HepG2 (cell line): ENCODE measurements at regions not wholly inside any gene's neighbourhood (a gene's known extent, or its start where the extent isn't known, plus 50 kb on each side); places are given as distances from the start of the nearest gene placed in this dataset.

Experiments used
- ATAC-seq: fragments of 200-7000 bp; cut with Tn5 transposase; 3 replicates; pipeline ENCODE4 v1.9.1; 2020; ENCODE audit warnings: mild to moderate bottlenecking, moderate library complexity
- BruUV-seq: library from RNA; stranded (reverse); fragments of 400-500 nt; replicated peaks from 2 replicates; lab custom pipeline; 2021; lab: Mats Ljungman, UMichigan
- CTCF ChIA-PET: fragments of 300-600 bp; formaldehyde crosslinking; extraction: SDS; loops from one replicate; lab custom pipeline; 2021; ENCODE audit warnings: low total read pairs, inconsistent platforms, low intra/inter-chr PET ratio; lab: Yijun Ruan, JAX
- POLR2A ChIA-PET: fragments of 350-600 bp; sonication (Branson Sonifier 250); formaldehyde crosslinking; loops from one replicate; lab custom pipeline; 2020; ENCODE audit warnings: antibody characterized with exemption, inconsistent platforms; lab: Yijun Ruan, JAX
- DNase-seq: peaks from one replicate; pipeline ENCODE4 v3.0.0-alpha.2; 2015; ENCODE audit warnings: low spot score
- FAIRE-seq: peaks from 3 replicates; lab custom pipeline; 2011; peaks lifted over from hg19 to GRCh38; lab: Jason Lieb, UNC
- H2AFZ ChIP-seq: one replicate; pipeline ENCODE4 v1.6.1; 2011; ENCODE audit warnings: low read length, inconsistent platforms
- H3K27ac ChIP-seq: fragments of 300-600 bp; 3 replicates; pipeline ENCODE4 v1.8.0; 2011; ENCODE audit warnings: mixed run types, mild to moderate bottlenecking, mixed read lengths, low read length, inconsistent platforms; ENCODE audit not compliant: insufficient read depth; ENCODE audit errors: extremely low read length
- H3K27me3 ChIP-seq, 2 experiments: fragments of 200-600 bp in 1 of 2; 2 replicates in 1 of 2; 3 replicates in 1 of 2; pipeline versions ENCODE4 v1.6.0 to v1.8.0; 2011; ENCODE audit warnings: low read length in 2 of 2, mild to moderate bottlenecking in 2 of 2, moderate library complexity in 2 of 2, inconsistent platforms in 1 of 2; ENCODE audit not compliant: insufficient read depth in 2 of 2, control insufficient read depth in 1 of 2
- H3K36me3 ChIP-seq, 2 experiments: fragments of 200-600 bp in 1 of 2; replicated peaks in 1 of 2; 2 replicates in 1 of 2; 3 replicates in 1 of 2; pipeline versions ENCODE4 v1.5.1 to v1.8.0; 2011; ENCODE audit warnings: low read length in 2 of 2, inconsistent platforms in 1 of 2; ENCODE audit not compliant: insufficient read depth in 2 of 2, control insufficient read depth in 1 of 2
- H3K4me1 ChIP-seq: 2 replicates; pipeline ENCODE4 v1.5.1; 2012; ENCODE audit warnings: low read length, inconsistent platforms; ENCODE audit not compliant: insufficient read depth
- H3K4me2 ChIP-seq: 2 replicates; pipeline ENCODE4 v1.6.0; 2011; ENCODE audit warnings: low read depth, low read length, inconsistent platforms
- H3K4me3 ChIP-seq, 3 experiments: fragments of 200-600 bp in 1 of 3; sonication (generic), shearing (Covaris generic) in 1 of 3; replicated peaks in 1 of 3; 2 replicates each; pipeline ENCODE4 v1.5.1; 2011 to 2016; ENCODE audit warnings: low read length in 3 of 3, inconsistent platforms in 2 of 3, low read depth in 2 of 3, mild to moderate bottlenecking in 2 of 3, control low read depth in 1 of 3, mixed read lengths in 1 of 3; ENCODE audit not compliant: insufficient read depth in 1 of 3
- H3K79me2 ChIP-seq: one replicate; pipeline ENCODE4 v1.6.1; 2011; ENCODE audit warnings: low read length, inconsistent platforms; ENCODE audit not compliant: insufficient read depth
- H3K9ac ChIP-seq: 2 replicates; pipeline ENCODE4 v1.6.0; 2011; ENCODE audit warnings: mild to moderate bottlenecking, low read depth, low read length, inconsistent platforms; ENCODE audit not compliant: insufficient read depth
- H3K9me3 ChIP-seq: 2 replicates; pipeline ENCODE4 v1.5.1; 2012; ENCODE audit warnings: mild to moderate bottlenecking, low read length
- H4K20me1 ChIP-seq: 2 replicates; pipeline ENCODE4 v1.6.0; 2011; ENCODE audit warnings: inconsistent platforms, mild to moderate bottlenecking, low read length, moderate library complexity; ENCODE audit not compliant: insufficient read depth
- HMGXB3 ChIP-seq: sonication (generic); formaldehyde crosslinking; IDR thresholded peaks from 2 replicates; pipeline ENCODE4 v1.4.0; 2020; ENCODE audit warnings: missing genetic modification reagents, borderline replicate concordance
- MEIS1 ChIP-seq: sonication (generic); formaldehyde crosslinking; IDR thresholded peaks from 2 replicates; pipeline ENCODE4 v1.9.0; 2021; ENCODE audit warnings: mild to moderate bottlenecking, missing genetic modification reagents, moderate library complexity, borderline replicate concordance
- NFIB ChIP-seq: sonication (generic); formaldehyde crosslinking; IDR thresholded peaks from 2 replicates; pipeline ENCODE4 v1.9.0; 2021; ENCODE audit warnings: missing genetic modification reagents, mild to moderate bottlenecking, borderline replicate concordance
- PRMT3 ChIP-seq: sonication (generic); formaldehyde crosslinking; IDR thresholded peaks from 2 replicates; pipeline ENCODE4 v1.8.1; 2022; ENCODE audit warnings: low read depth, mild to moderate bottlenecking, moderate library complexity, missing genetic modification reagents, borderline replicate concordance
- WGBS: methylation state at CpG from one replicate; pipeline ENCODE4 v1.1.6; 2017; ENCODE audit warnings: low lambda C conversion rate; 5-methylcytosine and 5-hydroxymethylcytosine counted together
- in situ Hi-C: cut with HindIII; loops from 2 replicates; pipeline ENCODE4 v1.10.0; 2017; ENCODE audit warnings: low pct_unique_long_range_greater_than_20kb; ENCODE audit not compliant: extremely low pct_ligation_motif_present
- intact Hi-C: fragments of 100-400 bp; cut with micrococcal nuclease; formaldehyde crosslinking; loops from one replicate; pipeline ENCODE4 v1.10.0; 2022; ENCODE audit not compliant: unreplicated experiment

- 75% methylated on average over 12 of the region's 12 CpGs for WGBS
These were observed 277.8 kb downstream of the EIPR1 start for GRCh38 chr2:3099860-3100234.

More at GRCh38 chr2:3099860-3100234, 277.8 kb downstream of the EIPR1 start:
- Histone ChIP-seq H3K4me1 (no peaks in the 10 kb centered on the region), H3K36me3 (no peaks in the 10 kb centered on the region), H3K4me3 (no peak overlapping the region), H3K9ac (no peak overlapping the region), H3K27me3 (peaks cover 2 to 12% of the 10 kb centered on the region in 2 experiments; a peak in 3 of 5 replicates), H3K4me2 (no peak overlapping the region), H3K79me2 (no peaks in the 10 kb centered on the region), H3K27ac (no peak overlapping the region), H2AFZ (no peak overlapping the region), H3K9me3 (no peaks in the 10 kb centered on the region), H4K20me1 (no peaks in the 10 kb centered on the region)
- in situ Hi-C loops (no loop called here), intact Hi-C loops (no loop called here)
- ChIA-PET POLR2A (no interaction called here), CTCF (no interaction called here)
- no TSS peak for BruUV-seq
- DNase-seq (no peak), ATAC-seq (no peak), FAIRE-seq (no peak)
- no peak for TF ChIP-seq HMGXB3 (CRISPR knock-in tag)
- no peak for TF ChIP-seq NFIB (CRISPR knock-in tag)
- TF ChIP-seq MEIS1 = no peak
- no peak for TF ChIP-seq PRMT3 (CRISPR knock-in tag)
